ENCODE measurements at regions not wholly inside any gene's neighbourhood (a gene's known extent, or its start where the extent isn't known, plus 50 kb on each side); places are given as distances from the start of the nearest gene placed in this dataset.

- no peak for DNase-seq (ENCODE audit: low read depth)
These were observed 88.8 kb upstream of the TMEM72 start for GRCh38 chr10:44822349-44822748.

- no peak for DNase-seq (ENCODE audit: low read depth)
These were observed 88.2 kb upstream of the TMEM72 start for GRCh38 chr10:44822966-44823365.

- DNase-seq (ENCODE audit: low read depth) = no peak
These were observed 86.5 kb upstream of the TMEM72 start for GRCh38 chr10:44824607-44825006.

- DNase-seq (ENCODE audit: low read depth) = no peak
These were observed 83.6 kb upstream of the TMEM72 start for GRCh38 chr10:44827431-44828006.

GRCh38 chr10:44828508-44829142, 82.5 kb upstream of the TMEM72 start:
- DNase-seq (ENCODE audit: low read depth) = no peak

- no peak for DNase-seq (ENCODE audit: low read depth)
These were observed 81.7 kb upstream of the TMEM72 start for GRCh38 chr10:44829426-44829825.

GRCh38 chr10:44830022-44830421, 81.1 kb upstream of the TMEM72 start:
- no peak for DNase-seq (ENCODE audit: low read depth)

- DNase-seq (ENCODE audit: low read depth) = no peak
These were observed 79.6 kb upstream of the TMEM72 start for GRCh38 chr10:44831581-44831980.

- no peak for DNase-seq (ENCODE audit: low read depth)
These were observed 78.3 kb upstream of the TMEM72 start for GRCh38 chr10:44832595-44833390.

- DNase-seq (ENCODE audit: low read depth) = no peak
These were observed 77.0 kb upstream of the TMEM72 start for GRCh38 chr10:44834131-44834530.

GRCh38 chr10:44835300-44835699, 75.8 kb upstream of the TMEM72 start:
- DNase-seq (ENCODE audit: low read depth) = no peak

- no peak for DNase-seq (ENCODE audit: low read depth)
These were observed 67.7 kb upstream of the TMEM72 start for GRCh38 chr10:44843484-44843883.

GRCh38 chr10:44845361-44846175, 65.6 kb upstream of the TMEM72 start:
- no peak for DNase-seq (ENCODE audit: low read depth)

- no peak for DNase-seq (ENCODE audit: low read depth)
These were observed 64.0 kb upstream of the TMEM72 start for GRCh38 chr10:44847110-44847509.

- DNase-seq (ENCODE audit: low read depth) = no peak
These were observed 62.9 kb upstream of the TMEM72 start for GRCh38 chr10:44848211-44848610.

GRCh38 chr10:44849936-44850335, 61.2 kb upstream of the TMEM72 start:
- DNase-seq (ENCODE audit: low read depth) = no peak

GRCh38 chr10:44850356-44850934, 60.7 kb upstream of the TMEM72 start:
- no peak for DNase-seq (ENCODE audit: low read depth)

GRCh38 chr10:44851413-44851812, 59.7 kb upstream of the TMEM72 start:
- DNase-seq (ENCODE audit: low read depth) = no peak

GRCh38 chr10:44851881-44852280, 59.3 kb upstream of the TMEM72 start:
- DNase-seq (ENCODE audit: low read depth) = no peak

GRCh38 chr10:44853148-44853734, 57.9 kb upstream of the TMEM72 start:
- DNase-seq (ENCODE audit: low read depth) = no peak

GRCh38 chr10:44853796-44854195, 57.3 kb upstream of the TMEM72 start:
- DNase-seq (ENCODE audit: low read depth) = no peak

All from activated gamma-delta T cell treated with anti-CD3 and anti-CD28 coated beads, Interleukin-2, amount 50 U/mL, for 16 hours (primary cell).